Stimulated activated naive CD8-positive, alpha-beta T cell treated with anti-CD3 and anti-CD28 coated beads, Interleukin-15, Interleukin-2, amounts not matched to agents 100 ng/mL and 50 ng/mL, for 24 hours (primary cell): ENCODE measurements at regions not wholly inside any gene's neighbourhood (a gene's known extent, or its start where the extent isn't known, plus 50 kb on each side); places are given as distances from the start of the nearest gene placed in this dataset.

Source experiments
- H3K27ac Mint-ChIP-seq: one replicate; pipeline ENCODE4 v1.8.0; 2021; ENCODE audit warnings: mild to moderate bottlenecking, mixed read lengths
- H3K27me3 Mint-ChIP-seq: one replicate; pipeline ENCODE4 v1.8.0; 2021; ENCODE audit warnings: mixed read lengths
- H3K36me3 Mint-ChIP-seq: one replicate; pipeline ENCODE4 v1.8.0; 2021; ENCODE audit warnings: low read depth, mixed read lengths
- H3K4me1 Mint-ChIP-seq: one replicate; pipeline ENCODE4 v1.8.0; 2021; ENCODE audit warnings: low read depth, mixed read lengths
- H3K4me3 Mint-ChIP-seq: one replicate; pipeline ENCODE4 v1.8.0; 2021; ENCODE audit warnings: mild to moderate bottlenecking, mixed read lengths
- H3K9me3 Mint-ChIP-seq: one replicate; pipeline ENCODE4 v1.8.0; 2021; ENCODE audit warnings: mixed read lengths

DNA sequence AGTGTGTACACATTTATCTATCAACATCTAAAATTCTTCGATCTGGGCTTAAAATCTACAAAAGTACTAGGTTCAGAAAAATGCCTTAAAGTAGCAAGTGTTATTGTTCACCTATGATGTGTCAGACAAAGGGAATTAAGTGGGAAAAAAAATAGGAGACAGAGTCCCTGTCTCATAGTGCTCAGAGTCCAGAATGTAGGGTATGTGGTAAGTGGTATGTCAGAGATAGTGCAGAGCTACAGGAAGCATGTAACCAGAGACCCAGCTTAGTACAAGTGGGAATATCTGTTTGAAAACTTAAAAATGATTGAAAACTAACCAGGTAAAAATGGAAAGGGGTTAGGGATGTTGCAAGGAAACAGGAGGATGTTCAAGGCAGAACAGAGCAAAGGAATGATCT lies 482.8 kb downstream of the ELAVL2 start:
- Mint-ChIP-seq H3K36me3 (no peaks in the 10 kb centered on the region), H3K27ac (no peak overlapping the region), H3K4me1 (no peaks in the 10 kb centered on the region), H3K4me3 (no peak overlapping the region), H3K27me3 (no peaks in the 10 kb centered on the region), H3K9me3 (peaks cover 12% of the 10 kb centered on the region)

- no peak overlapping the region for H3K27ac Mint-ChIP-seq
- peaks cover 11% of the 10 kb centered on the region for H3K9me3 Mint-ChIP-seq
- H3K4me1 Mint-ChIP-seq = no peaks in the 10 kb centered on the region
- no peak overlapping the region for H3K4me3 Mint-ChIP-seq
- no peaks in the 10 kb centered on the region for H3K36me3 Mint-ChIP-seq
- no peaks in the 10 kb centered on the region for H3K27me3 Mint-ChIP-seq
These were observed 464.9 kb downstream of the ELAVL2 start for GRCh38 chr9:23361096-23361495.

GRCh38 chr9:23372703-23373102 lies 453.3 kb downstream of the ELAVL2 start:
- Mint-ChIP-seq H3K27ac (no peak overlapping the region), H3K36me3 (no peaks in the 10 kb centered on the region), H3K4me3 (no peak overlapping the region), H3K27me3 (no peaks in the 10 kb centered on the region), H3K9me3 (no peaks in the 10 kb centered on the region), H3K4me1 (no peaks in the 10 kb centered on the region)

DNA sequence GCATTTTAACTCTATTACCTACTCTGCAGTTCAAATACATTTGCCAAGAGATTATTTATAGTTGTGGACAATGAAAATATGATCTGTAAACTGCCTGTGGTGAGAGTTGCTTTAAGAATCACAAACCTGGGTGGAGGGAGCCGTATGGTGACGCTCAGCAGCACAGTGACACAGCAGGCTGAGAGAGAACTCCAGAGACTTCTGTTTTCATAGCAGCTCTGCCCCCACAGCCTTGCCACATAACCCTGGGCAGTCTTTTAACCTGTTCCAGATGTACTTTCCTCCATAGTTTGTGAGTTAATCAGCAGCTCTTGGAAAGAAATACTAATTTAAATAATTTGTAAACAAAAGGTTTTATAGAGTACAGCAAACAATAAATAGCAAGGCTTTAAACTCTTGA lies 450.5 kb downstream of the ELAVL2 start:
- Mint-ChIP-seq H3K27ac (no peak overlapping the region), H3K4me3 (no peak overlapping the region), H3K27me3 (no peaks in the 10 kb centered on the region), H3K9me3 (no peaks in the 10 kb centered on the region), H3K36me3 (no peaks in the 10 kb centered on the region), H3K4me1 (no peaks in the 10 kb centered on the region)

GRCh38 chr9:23379842-23380241 lies 446.2 kb downstream of the ELAVL2 start:
- Mint-ChIP-seq H3K27me3 (no peaks in the 10 kb centered on the region), H3K4me3 (no peak overlapping the region), H3K4me1 (no peaks in the 10 kb centered on the region), H3K9me3 (peaks cover 13% of the 10 kb centered on the region), H3K36me3 (no peaks in the 10 kb centered on the region), H3K27ac (no peak overlapping the region)

GRCh38 chr9:23380821-23381220 lies 445.2 kb downstream of the ELAVL2 start:
- no peak overlapping the region for H3K4me3 Mint-ChIP-seq
- no peaks in the 10 kb centered on the region for H3K36me3 Mint-ChIP-seq
- H3K27ac Mint-ChIP-seq = no peak overlapping the region
- peaks cover 16% of the 10 kb centered on the region for H3K9me3 Mint-ChIP-seq
- no peaks in the 10 kb centered on the region for H3K4me1 Mint-ChIP-seq
- no peaks in the 10 kb centered on the region for H3K27me3 Mint-ChIP-seq

GRCh38 chr9:23382418-23382817 lies 443.6 kb downstream of the ELAVL2 start:
- no peak overlapping the region for H3K4me3 Mint-ChIP-seq
- H3K4me1 Mint-ChIP-seq = no peaks in the 10 kb centered on the region
- H3K36me3 Mint-ChIP-seq = no peaks in the 10 kb centered on the region
- H3K9me3 Mint-ChIP-seq = peaks cover 16% of the 10 kb centered on the region
- no peaks in the 10 kb centered on the region for H3K27me3 Mint-ChIP-seq
- H3K27ac Mint-ChIP-seq = no peak overlapping the region

DNA sequence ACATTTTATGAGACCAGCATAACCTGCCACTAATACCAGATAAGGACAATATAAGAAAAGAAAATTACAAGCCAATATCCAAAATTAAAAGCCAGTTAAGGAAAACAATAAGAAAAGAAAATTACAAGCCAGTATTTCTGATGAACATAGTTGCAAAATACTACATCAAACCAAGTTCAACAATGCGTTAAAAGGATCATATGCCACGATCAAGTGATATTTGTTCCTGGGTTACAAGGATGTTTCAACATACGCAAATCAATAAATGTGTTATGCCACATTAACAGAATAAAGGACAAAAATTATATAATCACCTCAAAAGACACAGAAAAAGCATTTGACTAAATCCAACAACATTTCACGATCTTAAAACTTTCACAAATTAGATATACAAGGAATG lies 431.9 kb downstream of the ELAVL2 start:
- Mint-ChIP-seq H3K27me3 (no peaks in the 10 kb centered on the region), H3K36me3 (no peaks in the 10 kb centered on the region), H3K4me3 (no peak overlapping the region), H3K27ac (no peak overlapping the region), H3K4me1 (no peaks in the 10 kb centered on the region), H3K9me3 (peaks cover 16% of the 10 kb centered on the region)

DNA sequence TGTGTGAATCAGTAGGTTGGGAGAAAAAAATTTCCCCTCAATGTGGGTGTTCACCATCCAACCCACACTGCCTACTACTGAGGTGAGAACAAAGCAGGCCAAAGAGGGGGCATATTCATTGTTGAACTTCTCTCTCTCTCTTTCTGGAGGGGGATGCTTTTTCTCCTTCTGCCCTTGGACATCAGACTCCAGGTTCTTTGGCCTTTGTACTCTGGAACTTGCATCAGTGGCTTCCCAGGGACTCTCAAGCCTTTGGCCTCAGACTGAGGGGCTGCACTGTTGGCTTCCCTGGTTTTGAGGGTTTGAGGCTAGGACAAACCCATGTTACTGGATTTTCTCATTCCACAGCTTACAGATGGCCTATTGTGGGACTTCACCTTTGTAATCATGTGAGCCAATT lies 417.2 kb downstream of the ELAVL2 start:
- no peaks in the 10 kb centered on the region for H3K27me3 Mint-ChIP-seq
- H3K27ac Mint-ChIP-seq = no peak overlapping the region
- H3K36me3 Mint-ChIP-seq = no peaks in the 10 kb centered on the region
- H3K9me3 Mint-ChIP-seq = peaks cover 9% of the 10 kb centered on the region
- no peaks in the 10 kb centered on the region for H3K4me1 Mint-ChIP-seq
- H3K4me3 Mint-ChIP-seq = no peak overlapping the region

- no peak overlapping the region for H3K27ac Mint-ChIP-seq
- no peak overlapping the region for H3K4me3 Mint-ChIP-seq
- H3K27me3 Mint-ChIP-seq = no peaks in the 10 kb centered on the region
- no peaks in the 10 kb centered on the region for H3K36me3 Mint-ChIP-seq
- no peaks in the 10 kb centered on the region for H3K4me1 Mint-ChIP-seq
- H3K9me3 Mint-ChIP-seq = peaks cover 9% of the 10 kb centered on the region
These were observed 414.0 kb downstream of the ELAVL2 start for GRCh38 chr9:23412046-23412445.

- Mint-ChIP-seq H3K4me3 (no peak overlapping the region), H3K27me3 (no peaks in the 10 kb centered on the region), H3K36me3 (no peaks in the 10 kb centered on the region), H3K27ac (no peak overlapping the region), H3K9me3 (peaks cover 9% of the 10 kb centered on the region), H3K4me1 (no peaks in the 10 kb centered on the region)
These were observed 413.6 kb downstream of the ELAVL2 start for GRCh38 chr9:23412458-23412857.

DNA sequence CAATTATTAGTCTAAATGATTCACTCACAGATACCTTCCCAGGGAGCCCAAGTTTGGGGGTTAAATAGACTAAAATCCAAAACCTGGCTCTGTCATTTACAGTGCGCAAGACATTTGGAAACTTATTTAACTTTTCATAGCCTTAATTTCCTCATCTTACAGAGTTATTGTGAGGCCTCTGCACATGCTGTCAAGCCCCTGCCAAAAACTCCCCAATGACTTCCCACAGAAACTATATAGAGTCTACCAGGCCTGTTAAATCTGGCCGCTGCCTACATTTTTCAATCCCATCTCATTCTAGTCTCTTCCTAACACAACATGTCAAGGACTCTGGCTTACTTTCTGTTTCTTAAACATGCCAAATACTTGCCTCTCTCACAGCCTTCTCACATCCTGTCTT lies 412.5 kb downstream of the ELAVL2 start:
- Mint-ChIP-seq H3K27me3 (no peaks in the 10 kb centered on the region), H3K4me1 (no peaks in the 10 kb centered on the region), H3K9me3 (peaks cover 9% of the 10 kb centered on the region), H3K27ac (no peak overlapping the region), H3K36me3 (no peaks in the 10 kb centered on the region), H3K4me3 (no peak overlapping the region)

DNA sequence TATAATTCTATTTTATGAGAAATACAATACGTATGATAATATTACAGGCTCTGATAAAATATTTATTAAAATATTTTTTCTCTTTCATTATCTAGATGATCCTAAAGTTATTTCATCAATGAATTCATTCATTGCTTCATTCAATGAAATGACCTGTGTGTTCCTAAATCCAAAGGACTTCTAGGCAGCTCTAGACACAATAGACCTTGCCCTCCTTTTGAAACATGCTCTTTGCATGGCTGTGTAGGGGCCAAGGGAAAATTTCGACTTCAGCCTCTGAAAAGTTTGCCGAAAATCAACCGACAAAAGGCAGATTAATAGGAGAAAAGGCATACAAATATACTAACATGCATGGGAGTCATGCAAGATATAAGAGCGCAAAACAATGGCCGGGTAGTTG lies 402.0 kb downstream of the ELAVL2 start:
- no peaks in the 10 kb centered on the region for H3K4me1 Mint-ChIP-seq
- no peaks in the 10 kb centered on the region for H3K27me3 Mint-ChIP-seq
- H3K27ac Mint-ChIP-seq = no peak overlapping the region
- H3K9me3 Mint-ChIP-seq = peaks cover 22% of the 10 kb centered on the region
- H3K36me3 Mint-ChIP-seq = no peaks in the 10 kb centered on the region
- H3K4me3 Mint-ChIP-seq = no peak overlapping the region

GRCh38 chr9:23426144-23426543 lies 399.9 kb downstream of the ELAVL2 start:
- no peak overlapping the region for H3K27ac Mint-ChIP-seq
- peaks cover 17% of the 10 kb centered on the region for H3K9me3 Mint-ChIP-seq
- H3K36me3 Mint-ChIP-seq = no peaks in the 10 kb centered on the region
- no peaks in the 10 kb centered on the region for H3K27me3 Mint-ChIP-seq
- no peak overlapping the region for H3K4me3 Mint-ChIP-seq
- H3K4me1 Mint-ChIP-seq = no peaks in the 10 kb centered on the region

DNA sequence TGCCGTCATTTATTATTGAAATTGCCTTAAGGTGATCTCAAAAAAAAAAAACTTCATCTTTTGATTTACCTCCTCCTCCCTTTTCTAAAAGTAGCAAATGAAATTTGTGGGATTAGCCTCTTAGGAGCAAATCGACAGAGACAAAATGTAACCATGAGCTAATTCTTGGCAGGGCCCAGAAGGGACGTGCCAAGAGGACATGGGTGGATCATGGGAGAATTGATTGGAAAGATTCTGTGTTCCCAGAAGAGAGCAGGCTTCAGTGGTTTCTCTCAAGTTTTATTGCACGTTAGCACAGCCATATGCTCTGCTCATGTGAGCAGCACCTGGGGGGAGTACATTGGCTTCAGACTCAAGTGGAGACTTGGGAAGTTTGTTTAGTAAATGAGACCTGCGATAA lies 394.6 kb downstream of the ELAVL2 start:
- Mint-ChIP-seq H3K36me3 (no peaks in the 10 kb centered on the region), H3K27me3 (no peaks in the 10 kb centered on the region), H3K4me3 (no peak overlapping the region), H3K4me1 (no peaks in the 10 kb centered on the region), H3K9me3 (peaks cover 15% of the 10 kb centered on the region), H3K27ac (no peak overlapping the region)

GRCh38 chr9:23434654-23435053 lies 391.4 kb downstream of the ELAVL2 start:
- Mint-ChIP-seq H3K4me3 (no peak overlapping the region), H3K27me3 (no peaks in the 10 kb centered on the region), H3K36me3 (no peaks in the 10 kb centered on the region), H3K4me1 (no peaks in the 10 kb centered on the region), H3K27ac (no peak overlapping the region), H3K9me3 (peaks cover 11% of the 10 kb centered on the region)
